ENCODE measurements at regions not wholly inside any gene's neighbourhood (a gene's known extent, or its start where the extent isn't known, plus 50 kb on each side); places are given as distances from the start of the nearest gene placed in this dataset.
"Not testable (repeated sequence)": the region's sequence is repeated elsewhere in the genome, so short reads cannot be mapped to it uniquely, and the experiment has no call there.

GRCh38 chr15:77869021-77869895, 208.3 kb downstream of the TBC1D2B start:
- Histone ChIP-seq H3K4me3 (no peak overlapping the region), H3K4me1 (no peaks in the 10 kb centered on the region), H3K36me3 (no peaks in the 10 kb centered on the region), H3K27me3 (peaks cover 0 to 36% (median 0%) of the 10 kb centered on the region in 4 donors), H3K27ac (no peak overlapping the region), H3K9me3 (no peaks in the 10 kb centered on the region)
- no peak for DNase-seq
- no peak for TF ChIP-seq POLR2A (IDR thresholded peaks at IDR 0.05)
- TF ChIP-seq, protein P1, sequence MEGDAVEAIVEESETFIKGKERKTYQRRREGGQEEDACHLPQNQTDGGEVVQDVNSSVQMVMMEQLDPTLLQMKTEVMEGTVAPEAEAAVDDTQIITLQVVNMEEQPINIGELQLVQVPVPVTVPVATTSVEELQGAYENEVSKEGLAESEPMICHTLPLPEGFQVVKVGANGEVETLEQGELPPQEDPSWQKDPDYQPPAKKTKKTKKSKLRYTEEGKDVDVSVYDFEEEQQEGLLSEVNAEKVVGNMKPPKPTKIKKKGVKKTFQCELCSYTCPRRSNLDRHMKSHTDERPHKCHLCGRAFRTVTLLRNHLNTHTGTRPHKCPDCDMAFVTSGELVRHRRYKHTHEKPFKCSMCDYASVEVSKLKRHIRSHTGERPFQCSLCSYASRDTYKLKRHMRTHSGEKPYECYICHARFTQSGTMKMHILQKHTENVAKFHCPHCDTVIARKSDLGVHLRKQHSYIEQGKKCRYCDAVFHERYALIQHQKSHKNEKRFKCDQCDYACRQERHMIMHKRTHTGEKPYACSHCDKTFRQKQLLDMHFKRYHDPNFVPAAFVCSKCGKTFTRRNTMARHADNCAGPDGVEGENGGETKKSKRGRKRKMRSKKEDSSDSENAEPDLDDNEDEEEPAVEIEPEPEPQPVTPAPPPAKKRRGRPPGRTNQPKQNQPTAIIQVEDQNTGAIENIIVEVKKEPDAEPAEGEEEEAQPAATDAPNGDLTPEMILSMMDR (IDR thresholded peaks at IDR 0.05) = no peak
- WGBS, 2 donors = 67 to 69% methylated on average over 2 to 12 of the region's 17 CpGs
- intact Hi-C loops (cut with DNase I) = no loop called here

- H3K9me3 ChIP-seq; H3K27ac ChIP-seq; intact Hi-C loops (cut with DNase I); H3K4me1 ChIP-seq; H3K4me3 ChIP-seq; H3K36me3 ChIP-seq; DNase-seq: not testable (repeated sequence)
- WGBS, 2 donors = 59 to 93% methylated on average over 1 to 3 of the region's 8 CpGs
- H3K27me3 ChIP-seq = peaks cover 0 to 45% (median 0%) of the 10 kb centered on the region in 4 donors
These were observed 209.4 kb downstream of the TBC1D2B start for GRCh38 chr15:77868048-77868629.

GRCh38 chr15:77867266-77868047, 210.1 kb downstream of the TBC1D2B start:
- intact Hi-C loops (cut with DNase I) = no loop called here
- Histone ChIP-seq H3K27ac (no peak overlapping the region), H3K36me3 (no peaks in the 10 kb centered on the region), H3K27me3 (peaks cover 0 to 49% (median 0%) of the 10 kb centered on the region in 4 donors), H3K9me3 (no peaks in the 10 kb centered on the region), H3K4me3 (no peak overlapping the region), H3K4me1 (peaks cover 0 to 3% (median 0%) of the 10 kb centered on the region in 3 donors)
- 84 to 95% methylated on average over 17 of the region's 24 CpGs for WGBS, 2 donors
- TF ChIP-seq POLR2A (IDR thresholded peaks at IDR 0.05) = no peak
- TF ChIP-seq, protein P1 (IDR thresholded peaks at IDR 0.05) = no peak
- DNase-seq = no peak

- no peak overlapping the region for H3K4me3 ChIP-seq
- peaks cover 0 to 50% (median 0%) of the 10 kb centered on the region in 4 donors for H3K27me3 ChIP-seq
- H3K27ac ChIP-seq = no peak overlapping the region
- H3K4me1 ChIP-seq = peaks cover 0 to 3% (median 0%) of the 10 kb centered on the region in 3 donors
- intact Hi-C loops (cut with DNase I) = no loop called here
- H3K36me3 ChIP-seq = no peaks in the 10 kb centered on the region
- TF ChIP-seq, protein P1 (IDR thresholded peaks at IDR 0.05) = no peak
- TF ChIP-seq POLR2A (IDR thresholded peaks at IDR 0.05) = no peak
- no peaks in the 10 kb centered on the region for H3K9me3 ChIP-seq
- no peak for DNase-seq
- WGBS, 2 donors = 57 to 63% methylated on average over 3 to 4 of the region's 8 CpGs
These were observed 210.8 kb downstream of the TBC1D2B start for GRCh38 chr15:77866596-77867125.

GRCh38 chr15:77866186-77866585, 211.3 kb downstream of the TBC1D2B start:
- H3K36me3 ChIP-seq = no peaks in the 10 kb centered on the region

More at GRCh38 chr15:77866186-77866585, 211.3 kb downstream of the TBC1D2B start:
- H3K27ac ChIP-seq = no peak overlapping the region
- no peak for TF ChIP-seq POLR2A (IDR thresholded peaks at IDR 0.05)
- TF ChIP-seq, protein P1 (IDR thresholded peaks at IDR 0.05) = no peak
- intact Hi-C loops (cut with DNase I) = no loop called here
- no peaks in the 10 kb centered on the region for H3K9me3 ChIP-seq
- H3K4me1 ChIP-seq = peaks cover 0 to 3% (median 0%) of the 10 kb centered on the region in 3 donors
- 70 to 74% methylated on average over 5 of the region's 8 CpGs for WGBS, 2 donors
- H3K27me3 ChIP-seq = peaks cover 0 to 48% (median 0%) of the 10 kb centered on the region in 4 donors
- H3K4me3 ChIP-seq = no peak overlapping the region
- no peak for DNase-seq

All from esophagus squamous epithelium (tissue), 5 donors.